ENCODE measurements at regions not wholly inside any gene's neighbourhood (a gene's known extent, or its start where the extent isn't known, plus 50 kb on each side); places are given as distances from the start of the nearest gene placed in this dataset.

DNA sequence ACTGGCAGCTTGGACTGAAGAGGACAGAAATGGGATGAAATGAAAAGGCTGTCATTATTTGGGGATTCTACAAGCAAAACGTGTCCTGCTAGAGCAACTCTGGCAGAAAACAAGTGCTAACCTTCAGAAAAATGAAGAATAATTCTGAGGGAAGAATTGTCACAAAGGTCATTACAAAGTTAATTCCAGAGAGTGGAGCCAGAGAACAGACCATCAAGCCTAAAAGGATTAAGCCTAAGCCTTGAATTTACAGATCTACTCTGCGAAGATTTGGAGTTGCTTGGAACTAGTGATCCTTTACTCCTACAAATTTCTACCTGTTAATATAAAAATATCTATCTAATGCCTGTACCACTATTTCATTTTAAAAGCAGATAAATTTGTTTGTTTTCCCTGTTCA is 1077.3 kb upstream of the CNTN5 start:
- TF ChIP-seq CTCF (optimal IDR thresholded peaks at IDR 0.05 in 1 of 3, IDR thresholded peaks at IDR 0.05 in 1 of 3, conservative IDR thresholded peaks at IDR 0.05 in 1 of 3; ENCODE audit: extremely low read depth in 1 of 3, insufficient read depth in 2 of 3, low read length in 3 of 3) (no peak), EZH2 (IDR thresholded peaks at IDR 0.05; ENCODE audit: low read length) (no peak)
